Stimulated activated naive CD8-positive, alpha-beta T cell treated with anti-CD3 and anti-CD28 coated beads, Interleukin-15, Interleukin-2, amounts not matched to agents 100 U/mL and 50 U/mL, for 24 hours (primary cell): ENCODE measurements at regions not wholly inside any gene's neighbourhood (a gene's known extent, or its start where the extent isn't known, plus 50 kb on each side); places are given as distances from the start of the nearest gene placed in this dataset.

Experiments used
- ATAC-seq: fragments of 150-1000 bp; cut with Tn5 transposase; one replicate; pipeline ENCODE4 v1.10.0; 2021
- DNase-seq: peaks from one replicate; pipeline ENCODE4 v3.0.0; 2021

- DNase-seq: no peak
- ATAC-seq: no peak
These were observed 1102.7 kb upstream of the EEF2KMT start for GRCh38 chr16:6200271-6200670.

GRCh38 chr16:6195966-6196365 is 1098.4 kb upstream of the EEF2KMT start:
- no peak for DNase-seq
- ATAC-seq: no peak

DNA sequence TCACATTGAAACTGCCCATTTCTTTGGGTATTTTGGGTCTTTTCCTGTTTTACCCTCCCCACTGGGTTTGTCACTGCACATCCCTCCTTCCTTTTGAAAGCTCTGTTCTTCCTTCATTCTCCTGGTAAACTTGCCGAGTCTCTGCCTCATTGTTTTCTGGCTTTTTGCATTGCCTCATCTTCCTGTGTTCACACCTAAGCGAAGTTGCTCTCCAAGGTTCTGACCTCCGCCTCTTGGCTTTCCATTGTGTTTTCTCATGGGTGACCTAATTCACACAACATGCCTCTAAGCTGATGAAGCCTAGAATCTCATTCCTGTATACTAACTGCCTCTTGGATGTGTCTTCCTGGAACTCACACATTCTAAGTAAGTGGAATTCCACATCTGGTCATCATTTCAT is 1096.1 kb upstream of the EEF2KMT start:
- no peak for DNase-seq
- no peak for ATAC-seq

DNA sequence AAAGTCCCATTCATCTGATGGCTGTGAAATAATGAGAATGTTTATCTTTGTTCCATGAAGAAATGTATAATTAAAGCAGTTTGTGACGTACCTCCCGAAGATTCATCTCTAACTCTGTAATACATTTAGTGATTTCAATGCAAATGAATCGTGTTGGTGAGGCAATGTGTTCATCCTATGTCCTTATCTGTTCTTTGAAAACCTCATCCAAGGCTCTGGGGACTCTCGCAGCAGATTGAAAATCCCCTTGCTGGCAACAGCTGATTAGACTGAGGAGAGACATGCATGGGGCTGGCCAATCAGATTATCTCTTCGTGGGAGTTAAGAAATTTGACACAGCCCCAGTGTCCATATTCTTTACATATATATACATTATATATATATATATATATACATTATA is 1095.4 kb upstream of the EEF2KMT start:
- DNase-seq (no peak), ATAC-seq (no peak)

DNA sequence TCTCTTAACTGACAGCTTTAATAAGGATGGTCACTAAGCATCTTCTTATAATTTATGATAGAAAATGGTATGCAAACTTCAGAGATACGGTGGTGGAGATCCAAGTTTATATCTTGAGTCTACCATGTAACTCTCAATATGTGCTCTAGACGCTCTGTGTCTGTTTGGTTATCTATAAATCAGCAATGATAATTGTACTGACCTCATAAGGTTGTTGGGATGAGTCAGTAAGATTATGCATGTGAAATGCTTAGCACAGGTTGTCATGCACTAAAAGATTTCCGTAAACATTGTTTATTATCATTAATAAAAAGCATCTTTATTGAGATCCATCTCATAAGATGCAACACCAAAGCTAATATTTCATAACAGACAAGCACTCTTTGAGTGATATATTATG is 1094.9 kb upstream of the EEF2KMT start:
- DNase-seq (no peak), ATAC-seq (no peak)

DNA sequence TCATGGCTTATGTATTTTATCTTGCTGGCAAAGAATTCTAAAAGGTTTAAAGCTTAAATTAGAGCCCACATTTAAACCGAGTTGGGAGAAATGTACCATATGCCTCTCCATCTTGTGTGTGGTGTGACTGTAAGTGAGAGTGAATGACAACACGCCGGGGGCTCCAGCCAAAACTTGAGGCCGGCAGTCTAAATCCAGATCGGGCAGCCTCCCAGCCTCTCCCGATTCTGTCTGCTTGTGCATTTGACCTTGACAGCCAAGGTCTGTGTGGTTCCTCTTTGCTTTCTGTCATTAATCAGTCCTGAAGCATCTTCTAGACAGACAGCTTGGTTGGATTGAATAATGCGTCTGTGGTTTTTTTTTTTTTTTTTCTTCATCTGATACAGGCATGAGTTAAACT is 1093.2 kb upstream of the EEF2KMT start:
- ATAC-seq: no peak
- no peak for DNase-seq

DNA sequence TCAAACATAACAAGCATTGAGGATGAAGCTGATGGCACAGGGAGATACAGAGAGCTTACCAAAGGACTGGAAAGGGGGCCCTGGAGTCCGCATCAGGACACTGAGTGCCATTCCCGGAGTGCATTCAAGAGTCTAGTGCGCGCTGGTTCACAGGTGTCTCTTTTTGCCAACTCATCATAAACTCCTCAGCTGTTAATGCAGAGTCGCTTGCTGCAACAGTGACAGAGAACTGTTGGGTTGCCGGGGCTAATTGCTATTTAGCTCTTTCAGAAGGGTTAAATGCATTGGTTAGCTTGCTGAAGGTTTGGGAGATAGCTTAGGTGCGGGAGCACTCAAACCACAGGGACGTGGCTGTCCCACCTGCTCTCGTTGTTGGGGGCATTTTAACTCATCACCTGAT is 1091.6 kb upstream of the EEF2KMT start:
- no peak for ATAC-seq
- DNase-seq: no peak

DNA sequence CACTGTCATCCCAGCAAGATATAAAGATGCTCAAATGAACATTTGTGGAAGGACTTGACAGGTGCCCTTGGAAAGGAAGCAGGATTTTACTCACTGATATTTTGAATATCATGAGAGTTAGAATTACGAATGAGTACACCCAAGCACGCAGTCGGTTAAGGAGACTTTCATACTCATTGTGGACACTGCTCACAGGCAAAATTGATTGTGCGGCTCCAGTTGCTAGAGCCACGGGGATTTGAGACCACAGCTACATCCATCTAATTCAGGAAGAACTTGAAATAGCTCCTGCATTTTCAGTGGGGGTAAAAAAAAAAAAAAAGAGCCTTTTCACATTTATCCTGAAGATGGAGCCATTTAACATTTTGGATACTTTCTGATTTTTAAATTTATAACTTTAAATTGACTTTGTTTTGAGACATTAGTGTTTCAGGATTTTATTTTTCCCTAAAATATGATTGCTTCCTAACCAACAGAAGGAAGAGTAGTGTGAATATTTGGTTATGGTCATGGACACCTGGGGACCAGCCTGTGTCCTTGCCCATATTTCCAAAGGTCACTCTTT is 1080.1 kb upstream of the EEF2KMT start:
- ATAC-seq: no peak
- DNase-seq: no peak

DNA sequence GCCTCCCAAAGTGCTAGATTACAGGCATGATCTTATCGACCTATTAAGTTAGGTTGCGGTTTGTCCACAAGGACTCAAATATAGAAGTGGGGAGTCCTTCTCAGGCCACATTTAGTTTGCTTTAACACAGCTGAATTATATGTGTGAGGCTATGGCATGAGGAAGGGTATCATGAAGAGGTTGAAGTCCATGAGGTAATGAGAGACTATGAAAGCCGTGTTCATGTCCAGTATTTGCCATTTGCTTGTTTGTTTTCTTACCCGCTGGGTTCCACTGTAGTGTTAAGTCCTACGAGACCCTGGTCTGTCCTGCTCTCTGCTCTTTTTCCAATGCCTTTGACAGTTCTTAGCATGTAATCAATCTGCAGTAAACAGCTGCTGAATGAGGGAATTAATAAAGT is 1072.4 kb upstream of the EEF2KMT start:
- DNase-seq (no peak), ATAC-seq (no peak)

DNA sequence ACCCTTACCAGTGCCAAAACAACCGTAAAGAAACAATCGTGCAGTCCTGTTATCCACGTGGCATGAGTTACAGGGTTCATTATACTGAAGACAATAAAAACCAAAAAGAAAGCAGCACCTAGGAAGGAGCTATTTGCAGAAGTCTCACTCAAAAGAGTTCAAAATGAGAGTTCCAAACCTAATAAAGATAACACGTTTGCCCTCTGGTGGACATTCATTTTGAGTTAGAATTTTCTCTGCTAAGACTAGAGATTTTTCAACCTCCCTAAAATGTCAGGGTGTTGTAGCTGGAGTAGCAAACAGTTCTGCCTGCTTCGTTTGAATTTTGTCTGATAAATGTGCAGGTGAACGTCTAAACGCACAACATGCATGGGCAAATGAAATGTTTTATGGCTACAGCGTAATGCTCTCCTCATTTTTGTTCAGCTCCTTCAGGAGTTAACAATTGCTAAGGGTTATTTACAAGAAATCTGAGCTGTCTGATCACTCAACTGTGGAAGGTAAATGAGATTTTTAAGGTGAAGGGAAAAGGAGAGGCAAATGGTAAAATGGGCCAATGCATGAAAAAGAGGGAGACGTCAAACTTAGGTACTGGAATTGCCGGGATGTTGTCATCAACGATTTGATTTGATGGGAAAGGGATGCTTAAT is 1067.9 kb upstream of the EEF2KMT start:
- DNase-seq (no peak), ATAC-seq (no peak)

GRCh38 chr16:6160871-6161270 is 1063.3 kb upstream of the EEF2KMT start:
- DNase-seq: no peak

DNA sequence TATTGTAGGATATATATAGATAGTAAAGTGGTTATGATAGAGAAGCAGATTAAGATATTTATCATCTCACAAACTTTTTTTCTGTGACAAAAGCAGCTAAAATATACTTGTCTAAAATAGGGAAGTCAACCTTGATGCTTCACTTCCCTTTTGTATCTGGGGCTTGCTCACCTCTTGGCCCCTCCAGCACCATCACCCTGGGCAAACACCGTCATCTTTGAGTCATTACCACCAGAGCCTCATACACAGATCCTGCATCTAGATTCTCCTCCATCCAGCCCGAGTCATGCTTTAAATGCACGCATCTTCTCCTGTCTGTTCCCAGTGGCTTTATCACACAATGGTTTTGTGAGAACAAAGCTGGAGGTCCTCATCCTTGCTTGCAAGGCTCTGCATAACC is 1062.7 kb upstream of the EEF2KMT start:
- no peak for DNase-seq

More at GRCh38 chr16:6160871-6161270, 1063.3 kb upstream of the EEF2KMT start:
- no peak for ATAC-seq

GRCh38 chr16:6157806-6158205 is 1060.2 kb upstream of the EEF2KMT start:
- ATAC-seq (no peak), DNase-seq (no peak)

More for the DNA sequence above, 1062.7 kb upstream of the EEF2KMT start:
- no peak for ATAC-seq

DNA sequence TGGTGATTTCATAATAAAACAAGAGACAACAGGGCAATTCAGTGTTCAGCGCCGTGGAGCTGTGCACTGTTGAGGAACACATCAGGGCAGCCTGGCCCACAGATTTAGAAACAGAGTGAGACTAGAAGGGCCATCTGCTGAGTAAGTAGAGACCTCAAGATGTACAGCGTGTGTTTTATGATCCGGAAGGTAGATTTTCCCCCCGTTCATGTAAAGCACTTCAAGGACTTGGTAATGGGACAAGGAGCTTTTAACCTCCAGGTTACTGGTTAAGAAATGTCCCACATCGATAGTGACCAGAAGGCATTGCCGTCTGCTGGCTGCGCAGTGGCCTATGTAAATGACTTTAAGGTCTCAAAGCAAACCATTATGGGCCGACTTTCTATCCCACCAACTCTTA is 1057.7 kb upstream of the EEF2KMT start:
- no peak for ATAC-seq
- DNase-seq: no peak

- ATAC-seq (no peak), DNase-seq (no peak)
These were observed 1056.3 kb upstream of the EEF2KMT start for GRCh38 chr16:6153901-6154300.

DNA sequence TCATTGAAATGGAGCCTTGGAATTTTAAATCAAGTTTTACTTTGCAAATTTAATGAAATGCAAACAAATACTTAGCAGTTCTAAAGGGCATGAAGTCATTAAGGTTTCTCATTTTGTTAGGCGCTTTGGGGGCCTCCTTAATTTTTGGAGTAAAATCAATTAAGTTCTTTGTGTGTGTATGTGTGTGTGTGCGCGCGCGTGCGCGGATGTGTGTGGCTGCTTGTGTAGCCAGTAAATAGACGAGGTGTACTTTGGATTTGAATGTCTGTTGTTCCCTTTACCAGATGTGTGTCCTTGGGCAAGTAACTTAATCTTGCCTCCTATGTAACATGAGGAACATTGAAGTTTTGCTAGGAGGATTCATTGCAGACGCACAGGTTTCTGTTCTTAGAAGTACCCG is 1051.4 kb upstream of the EEF2KMT start:
- ATAC-seq (no peak), DNase-seq (no peak)

- ATAC-seq: no peak
- no peak for DNase-seq
These were observed 1050.8 kb upstream of the EEF2KMT start for GRCh38 chr16:6148361-6148760.

- ATAC-seq (no peak), DNase-seq (no peak)
These were observed 1049.4 kb upstream of the EEF2KMT start for GRCh38 chr16:6146874-6147425.

- DNase-seq (no peak), ATAC-seq (no peak)
These were observed 1048.8 kb upstream of the EEF2KMT start for GRCh38 chr16:6146356-6146755.

GRCh38 chr16:6144463-6144862 is 1046.9 kb upstream of the EEF2KMT start:
- ATAC-seq (no peak), DNase-seq (no peak)

GRCh38 chr16:6143020-6143419 is 1045.4 kb upstream of the EEF2KMT start:
- DNase-seq (no peak), ATAC-seq (no peak)

- ATAC-seq (no peak), DNase-seq (no peak)
These were observed 1035.5 kb upstream of the EEF2KMT start for GRCh38 chr16:6133009-6133557.

DNA sequence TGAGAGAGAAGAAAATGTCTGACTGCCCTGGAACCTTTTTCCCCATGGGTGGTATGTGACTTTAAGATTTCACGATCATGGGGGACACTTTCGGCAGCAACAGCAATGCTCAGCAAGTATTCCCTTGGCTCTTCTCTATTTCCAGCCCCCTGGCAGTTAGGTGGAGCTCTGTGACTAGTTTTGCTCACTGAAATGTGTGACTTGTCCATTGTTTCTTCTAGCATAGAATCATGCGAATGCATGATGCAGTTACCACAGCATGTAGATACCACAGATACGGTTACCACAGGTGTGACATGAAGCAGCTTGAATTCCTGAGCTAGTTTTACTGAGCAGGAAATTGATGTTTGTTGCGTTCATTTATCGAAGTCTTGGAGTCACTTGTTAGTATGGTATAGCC is 1034.5 kb upstream of the EEF2KMT start:
- DNase-seq (no peak), ATAC-seq (no peak)

- no peak for ATAC-seq
- DNase-seq: no peak
These were observed 1034.0 kb upstream of the EEF2KMT start for GRCh38 chr16:6131526-6132050.
